HEK293 (cell line): ENCODE measurements at regions not wholly inside any gene's neighbourhood (a gene's known extent, or its start where the extent isn't known, plus 50 kb on each side); places are given as distances from the start of the nearest gene placed in this dataset.

Experiments
- CTCF ChIA-PET: fragments of 350-600 bp; formaldehyde crosslinking; extraction: SDS; loops from one replicate; lab custom pipeline; 2021; ENCODE audit warnings: antibody characterized with exemption; lab: Yijun Ruan, JAX
- POLR2A ChIA-PET: fragments of 300-600 bp; formaldehyde crosslinking; extraction: SDS; loops from one replicate; lab custom pipeline; 2020; ENCODE audit warnings: antibody characterized with exemption, inconsistent platforms; lab: Yijun Ruan, JAX
- H3K27ac ChIP-seq: fragments of 200-500 bp; sonication (Bioruptor generic); 2 replicates; pipeline ENCODE4 v1.5.1; 2014; ENCODE audit warnings: low read depth, low read length, control low read depth, inconsistent platforms; ENCODE audit errors: extremely low read depth
- H3K36me3 ChIP-seq, 2 experiments: fragments of 200-500 bp in 1 of 2; sonication (Bioruptor generic) in 1 of 2; 1 replicate in 1 of 2; 2 replicates in 1 of 2; pipeline ENCODE4 v1.5.1; 2014 to 2017; ENCODE audit warnings: inconsistent platforms in 2 of 2, low read length in 2 of 2; ENCODE audit not compliant: control insufficient read depth in 2 of 2, insufficient read depth in 1 of 2
- H3K4me1 ChIP-seq: fragments of 200-500 bp; sonication (Bioruptor generic); 2 replicates; pipeline ENCODE4 v1.5.1; 2014; ENCODE audit warnings: mild to moderate bottlenecking, low read length, inconsistent platforms; ENCODE audit not compliant: control insufficient read depth, insufficient read depth
- H3K4me3 ChIP-seq: 2 replicates; pipeline ENCODE4 v1.5.1; 2011; ENCODE audit warnings: low read depth, mild to moderate bottlenecking, control low read depth, low read length, moderate library complexity
- H3K9me3 ChIP-seq: fragments of 200-500 bp; sonication (Bioruptor generic); 2 replicates; pipeline ENCODE4 v1.5.1; 2014; ENCODE audit warnings: low read depth, low read length, inconsistent platforms; ENCODE audit not compliant: control insufficient read depth, insufficient read depth
- GLIS1 ChIP-seq: fragments of 450-650 bp; formaldehyde crosslinking; IDR thresholded peaks from 2 replicates; pipeline ENCODE4 v1.5.1; 2016; ENCODE audit warnings: missing biosample characterization, missing genetic modification characterization
- HOXD13 ChIP-seq: sonication (generic); formaldehyde crosslinking; IDR thresholded peaks from 2 replicates; pipeline ENCODE4 v1.8.0; 2022; ENCODE audit warnings: missing genetic modification reagents, borderline replicate concordance
- KLF8 ChIP-seq: fragments of 450-650 bp; formaldehyde crosslinking; IDR thresholded peaks from 2 replicates; pipeline ENCODE4 v1.5.1; 2016; ENCODE audit warnings: missing biosample characterization, missing genetic modification characterization
- KLF9 ChIP-seq: fragments of 450-650 bp; formaldehyde crosslinking; IDR thresholded peaks from 2 replicates; pipeline ENCODE4 v1.5.1; 2016; ENCODE audit warnings: missing biosample characterization, missing genetic modification characterization, low read depth
- MYNN ChIP-seq: fragments of 450-650 bp; formaldehyde crosslinking; IDR thresholded peaks from 2 replicates; pipeline ENCODE4 v1.5.1; 2016; ENCODE audit warnings: missing biosample characterization, missing genetic modification characterization, borderline replicate concordance
- PATZ1 ChIP-seq: fragments of 450-650 bp; formaldehyde crosslinking; IDR thresholded peaks from 2 replicates; pipeline ENCODE4 v1.5.1; 2016; ENCODE audit warnings: missing biosample characterization, missing genetic modification characterization
- TCF7L2 ChIP-seq: IDR thresholded peaks from 2 replicates; pipeline ENCODE4 v1.6.1; 2011; ENCODE audit warnings: low read depth, mild to moderate bottlenecking, inconsistent platforms, low read length, moderate library complexity, borderline replicate concordance
- WT1 ChIP-seq: fragments of 450-650 bp; formaldehyde crosslinking; IDR thresholded peaks from 2 replicates; pipeline ENCODE4 v1.5.1; 2016; ENCODE audit warnings: missing biosample characterization, missing genetic modification characterization
- YY1 ChIP-seq: fragments of 450-650 bp; formaldehyde crosslinking; IDR thresholded peaks from 2 replicates; pipeline ENCODE4 v1.5.1; 2018; ENCODE audit warnings: missing biosample characterization, missing genetic modification characterization
- ZBTB1 ChIP-seq: fragments of 450-650 bp; formaldehyde crosslinking; IDR thresholded peaks from 2 replicates; pipeline ENCODE4 v1.5.1; 2016; ENCODE audit warnings: missing biosample characterization, missing genetic modification characterization
- ZNF112 ChIP-seq: fragments of 450-650 bp; formaldehyde crosslinking; IDR thresholded peaks from 2 replicates; pipeline ENCODE4 v1.5.0; 2017; ENCODE audit warnings: missing biosample characterization, missing genetic modification characterization
- ZNF114 ChIP-seq: fragments of 450-650 bp; formaldehyde crosslinking; IDR thresholded peaks from 2 replicates; pipeline ENCODE4 v1.5.0; 2017; ENCODE audit warnings: missing biosample characterization, missing genetic modification characterization
- ZNF121 ChIP-seq: fragments of 450-650 bp; formaldehyde crosslinking; IDR thresholded peaks from 2 replicates; pipeline ENCODE4 v1.5.1; 2016; ENCODE audit warnings: missing biosample characterization, missing genetic modification characterization
- ZNF138 ChIP-seq: fragments of 450-650 bp; formaldehyde crosslinking; IDR thresholded peaks from 2 replicates; pipeline ENCODE4 v1.5.1; 2016; ENCODE audit warnings: missing biosample characterization, missing genetic modification characterization, borderline replicate concordance
- ZNF174 ChIP-seq: fragments of 450-650 bp; formaldehyde crosslinking; IDR thresholded peaks from 2 replicates; pipeline ENCODE4 v1.5.0; 2017; ENCODE audit warnings: missing biosample characterization, mild to moderate bottlenecking, missing genetic modification characterization
- ZNF366 ChIP-seq: fragments of 450-650 bp; formaldehyde crosslinking; conservative IDR thresholded peaks from 2 replicates; pipeline ENCODE4 v1.5.1; 2016; ENCODE audit warnings: missing biosample characterization, missing genetic modification characterization
- ZNF654 ChIP-seq: fragments of 450-650 bp; formaldehyde crosslinking; IDR thresholded peaks from 2 replicates; pipeline ENCODE4 v1.5.1; 2016; ENCODE audit warnings: low read depth, missing biosample characterization, missing genetic modification characterization
- ZNF701 ChIP-seq: fragments of 450-650 bp; formaldehyde crosslinking; IDR thresholded peaks from 2 replicates; pipeline ENCODE4 v1.5.1; 2016; ENCODE audit warnings: missing biosample characterization, missing genetic modification characterization
- TF ChIP-seq, protein P1 (sequence below): fragments of 450-650 bp; formaldehyde crosslinking; IDR thresholded peaks from 2 replicates; pipeline ENCODE4 v1.5.1; 2016; ENCODE audit warnings: missing biosample characterization, missing genetic modification characterization
- TF ChIP-seq, protein P2 (sequence below): fragments of 450-650 bp; formaldehyde crosslinking; IDR thresholded peaks from 2 replicates; pipeline ENCODE4 v1.5.1; 2017; ENCODE audit warnings: missing biosample characterization, missing genetic modification characterization
- TF ChIP-seq, protein P3 (sequence below): fragments of 450-650 bp; formaldehyde crosslinking; IDR thresholded peaks from 2 replicates; pipeline ENCODE4 v1.5.1; 2016; ENCODE audit warnings: missing biosample characterization, missing genetic modification characterization
- TF ChIP-seq, protein P4 (sequence below): fragments of 450-650 bp; formaldehyde crosslinking; IDR thresholded peaks from 2 replicates; pipeline ENCODE4 v1.5.1; 2016; ENCODE audit warnings: missing biosample characterization, missing genetic modification characterization

DNA sequence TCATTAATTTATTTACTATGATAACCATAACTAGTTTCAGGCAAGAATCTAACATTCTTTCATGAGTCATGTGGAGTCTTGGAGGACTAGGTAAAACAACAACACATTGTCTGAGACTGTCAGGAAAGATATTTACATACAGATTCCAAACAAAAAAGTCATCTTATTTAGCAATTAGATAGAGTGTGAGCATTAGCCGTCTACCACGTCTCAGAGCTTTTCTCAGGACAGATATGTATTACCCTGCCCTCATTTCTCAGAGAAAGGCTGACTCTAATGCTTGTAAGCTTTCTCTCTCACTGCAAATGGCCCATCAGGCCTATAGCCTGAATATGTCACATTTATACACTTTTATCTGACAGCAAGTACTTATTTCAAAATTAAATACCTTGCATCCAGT lies 312.1 kb upstream of the PCDH20 start:
- CTCF ChIA-PET = interaction anchor here (0.5 kb wide), 1 partner anchor 262 kb away, joined by 3 read pairs; no protein-coding TSS in a partner anchor
- Histone ChIP-seq H3K4me3 (no peak overlapping the region), H3K9me3 (no peaks in the 10 kb centered on the region), H3K36me3 (no peaks in the 10 kb centered on the region), H3K4me1 (no peaks in the 10 kb centered on the region), H3K27ac (no peak overlapping the region)
- POLR2A ChIA-PET = interaction anchor here (0.6 kb wide), 1 partner anchor 33 kb away, joined by 3 read pairs; no protein-coding TSS in a partner anchor
- no peak for TF ChIP-seq KLF9 (tag by site-specific recombination)
- no peak for TF ChIP-seq HOXD13
- TF ChIP-seq YY1 (tag by site-specific recombination) = no peak
- TF ChIP-seq KLF8 = no peak
- TF ChIP-seq ZNF174 (tag by site-specific recombination) = no peak
- TF ChIP-seq MYNN (tag by site-specific recombination) = no peak
- TF ChIP-seq ZNF112 (tag by site-specific recombination) = no peak
- no peak for TF ChIP-seq PATZ1 (tag by site-specific recombination)

- Histone ChIP-seq H3K4me3 (no peak overlapping the region), H3K4me1 (no peaks in the 10 kb centered on the region), H3K9me3 (no peaks in the 10 kb centered on the region), H3K36me3 (no peaks in the 10 kb centered on the region), H3K27ac (no peak overlapping the region)
- ChIA-PET CTCF (no interaction called here), POLR2A (no interaction called here)
- TF ChIP-seq ZNF366 (tag by site-specific recombination) = no peak
- TF ChIP-seq ZBTB1 (tag by site-specific recombination) = no peak
- TF ChIP-seq, protein P1, sequence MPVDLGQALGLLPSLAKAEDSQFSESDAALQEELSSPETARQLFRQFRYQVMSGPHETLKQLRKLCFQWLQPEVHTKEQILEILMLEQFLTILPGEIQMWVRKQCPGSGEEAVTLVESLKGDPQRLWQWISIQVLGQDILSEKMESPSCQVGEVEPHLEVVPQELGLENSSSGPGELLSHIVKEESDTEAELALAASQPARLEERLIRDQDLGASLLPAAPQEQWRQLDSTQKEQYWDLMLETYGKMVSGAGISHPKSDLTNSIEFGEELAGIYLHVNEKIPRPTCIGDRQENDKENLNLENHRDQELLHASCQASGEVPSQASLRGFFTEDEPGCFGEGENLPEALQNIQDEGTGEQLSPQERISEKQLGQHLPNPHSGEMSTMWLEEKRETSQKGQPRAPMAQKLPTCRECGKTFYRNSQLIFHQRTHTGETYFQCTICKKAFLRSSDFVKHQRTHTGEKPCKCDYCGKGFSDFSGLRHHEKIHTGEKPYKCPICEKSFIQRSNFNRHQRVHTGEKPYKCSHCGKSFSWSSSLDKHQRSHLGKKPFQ (tag by site-specific recombination) = no peak
These were observed 310.2 kb upstream of the PCDH20 start for GRCh38 chr13:61725806-61726205.

- Histone ChIP-seq H3K4me3 (no peak overlapping the region), H3K27ac (no peak overlapping the region), H3K9me3 (no peaks in the 10 kb centered on the region), H3K4me1 (no peaks in the 10 kb centered on the region), H3K36me3 (no peaks in the 10 kb centered on the region)
- CTCF ChIA-PET = no interaction called here
- POLR2A ChIA-PET = no interaction called here
- TF ChIP-seq WT1 (tag by site-specific recombination) = no peak
- no peak for TF ChIP-seq ZNF701 (tag by site-specific recombination)
- TF ChIP-seq ZNF121 (tag by site-specific recombination) = no peak
- no peak for TF ChIP-seq ZNF138 (tag by site-specific recombination)
- TF ChIP-seq, protein P2, sequence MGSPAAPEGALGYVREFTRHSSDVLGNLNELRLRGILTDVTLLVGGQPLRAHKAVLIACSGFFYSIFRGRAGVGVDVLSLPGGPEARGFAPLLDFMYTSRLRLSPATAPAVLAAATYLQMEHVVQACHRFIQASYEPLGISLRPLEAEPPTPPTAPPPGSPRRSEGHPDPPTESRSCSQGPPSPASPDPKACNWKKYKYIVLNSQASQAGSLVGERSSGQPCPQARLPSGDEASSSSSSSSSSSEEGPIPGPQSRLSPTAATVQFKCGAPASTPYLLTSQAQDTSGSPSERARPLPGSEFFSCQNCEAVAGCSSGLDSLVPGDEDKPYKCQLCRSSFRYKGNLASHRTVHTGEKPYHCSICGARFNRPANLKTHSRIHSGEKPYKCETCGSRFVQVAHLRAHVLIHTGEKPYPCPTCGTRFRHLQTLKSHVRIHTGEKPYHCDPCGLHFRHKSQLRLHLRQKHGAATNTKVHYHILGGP (tag by site-specific recombination) = no peak
- TF ChIP-seq ZNF114 (tag by site-specific recombination) = no peak
- TF ChIP-seq, protein P3, sequence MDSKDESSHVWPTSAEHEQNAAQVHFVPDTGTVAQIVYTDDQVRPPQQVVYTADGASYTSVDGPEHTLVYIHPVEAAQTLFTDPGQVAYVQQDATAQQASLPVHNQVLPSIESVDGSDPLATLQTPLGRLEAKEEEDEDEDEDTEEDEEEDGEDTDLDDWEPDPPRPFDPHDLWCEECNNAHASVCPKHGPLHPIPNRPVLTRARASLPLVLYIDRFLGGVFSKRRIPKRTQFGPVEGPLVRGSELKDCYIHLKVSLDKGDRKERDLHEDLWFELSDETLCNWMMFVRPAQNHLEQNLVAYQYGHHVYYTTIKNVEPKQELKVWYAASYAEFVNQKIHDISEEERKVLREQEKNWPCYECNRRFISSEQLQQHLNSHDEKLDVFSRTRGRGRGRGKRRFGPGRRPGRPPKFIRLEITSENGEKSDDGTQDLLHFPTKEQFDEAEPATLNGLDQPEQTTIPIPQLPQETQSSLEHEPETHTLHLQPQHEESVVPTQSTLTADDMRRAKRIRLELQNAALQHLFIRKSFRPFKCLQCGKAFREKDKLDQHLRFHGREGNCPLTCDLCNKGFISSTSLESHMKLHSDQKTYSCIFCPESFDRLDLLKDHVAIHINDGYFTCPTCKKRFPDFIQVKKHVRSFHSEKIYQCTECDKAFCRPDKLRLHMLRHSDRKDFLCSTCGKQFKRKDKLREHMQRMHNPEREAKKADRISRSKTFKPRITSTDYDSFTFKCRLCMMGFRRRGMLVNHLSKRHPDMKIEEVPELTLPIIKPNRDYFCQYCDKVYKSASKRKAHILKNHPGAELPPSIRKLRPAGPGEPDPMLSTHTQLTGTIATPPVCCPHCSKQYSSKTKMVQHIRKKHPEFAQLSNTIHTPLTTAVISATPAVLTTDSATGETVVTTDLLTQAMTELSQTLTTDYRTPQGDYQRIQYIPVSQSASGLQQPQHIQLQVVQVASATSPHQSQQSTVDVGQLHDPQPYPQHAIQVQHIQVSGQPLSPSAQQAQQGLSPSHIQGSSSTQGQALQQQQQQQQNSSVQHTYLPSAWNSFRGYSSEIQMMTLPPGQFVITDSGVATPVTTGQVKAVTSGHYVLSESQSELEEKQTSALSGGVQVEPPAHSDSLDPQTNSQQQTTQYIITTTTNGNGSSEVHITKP (tag by site-specific recombination) = no peak
- TF ChIP-seq GLIS1 (tag by site-specific recombination) = no peak
- no peak for TF ChIP-seq TCF7L2
- no peak for TF ChIP-seq ZNF654 (tag by site-specific recombination)
- TF ChIP-seq, protein P4, sequence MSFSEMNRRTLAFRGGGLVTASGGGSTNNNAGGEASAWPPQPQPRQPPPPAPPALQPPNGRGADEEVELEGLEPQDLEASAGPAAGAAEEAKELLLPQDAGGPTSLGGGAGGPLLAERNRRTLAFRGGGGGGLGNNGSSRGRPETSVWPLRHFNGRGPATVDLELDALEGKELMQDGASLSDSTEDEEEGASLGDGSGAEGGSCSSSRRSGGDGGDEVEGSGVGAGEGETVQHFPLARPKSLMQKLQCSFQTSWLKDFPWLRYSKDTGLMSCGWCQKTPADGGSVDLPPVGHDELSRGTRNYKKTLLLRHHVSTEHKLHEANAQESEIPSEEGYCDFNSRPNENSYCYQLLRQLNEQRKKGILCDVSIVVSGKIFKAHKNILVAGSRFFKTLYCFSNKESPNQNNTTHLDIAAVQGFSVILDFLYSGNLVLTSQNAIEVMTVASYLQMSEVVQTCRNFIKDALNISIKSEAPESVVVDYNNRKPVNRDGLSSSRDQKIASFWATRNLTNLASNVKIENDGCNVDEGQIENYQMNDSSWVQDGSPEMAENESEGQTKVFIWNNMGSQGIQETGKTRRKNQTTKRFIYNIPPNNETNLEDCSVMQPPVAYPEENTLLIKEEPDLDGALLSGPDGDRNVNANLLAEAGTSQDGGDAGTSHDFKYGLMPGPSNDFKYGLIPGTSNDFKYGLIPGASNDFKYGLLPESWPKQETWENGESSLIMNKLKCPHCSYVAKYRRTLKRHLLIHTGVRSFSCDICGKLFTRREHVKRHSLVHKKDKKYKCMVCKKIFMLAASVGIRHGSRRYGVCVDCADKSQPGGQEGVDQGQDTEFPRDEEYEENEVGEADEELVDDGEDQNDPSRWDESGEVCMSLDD (tag by site-specific recombination) = no peak
These were observed 306.5 kb upstream of the PCDH20 start for GRCh38 chr13:61722119-61722518.
